GM13976 (cell line): ENCODE measurements at regions not wholly inside any gene's neighbourhood (a gene's known extent, or its start where the extent isn't known, plus 50 kb on each side); places are given as distances from the start of the nearest gene placed in this dataset.

ENCODE experiments used
- DNase-seq: peaks from one replicate; pipeline ENCODE4 v3.0.0; 2012; ENCODE audit warnings: low spot score
- in situ Hi-C: fragments of 300-500 bp; cut with MboI; formaldehyde crosslinking; loops from one replicate; pipeline ENCODE4 v1.12.0; 2022; ENCODE audit warnings: low sequenced_read_pairs, mixed read lengths, inconsistent platforms; ENCODE audit not compliant: unreplicated experiment
- TF ChIP-seq, protein P1 (sequence below): IDR thresholded peaks from 2 replicates; pipeline ENCODE4 v1.5.1; 2012; ENCODE audit warnings: borderline replicate concordance, mild to moderate bottlenecking; ENCODE audit not compliant: insufficient read depth; ENCODE audit errors: extremely low read depth, missing control alignments, control extremely low read depth

DNA sequence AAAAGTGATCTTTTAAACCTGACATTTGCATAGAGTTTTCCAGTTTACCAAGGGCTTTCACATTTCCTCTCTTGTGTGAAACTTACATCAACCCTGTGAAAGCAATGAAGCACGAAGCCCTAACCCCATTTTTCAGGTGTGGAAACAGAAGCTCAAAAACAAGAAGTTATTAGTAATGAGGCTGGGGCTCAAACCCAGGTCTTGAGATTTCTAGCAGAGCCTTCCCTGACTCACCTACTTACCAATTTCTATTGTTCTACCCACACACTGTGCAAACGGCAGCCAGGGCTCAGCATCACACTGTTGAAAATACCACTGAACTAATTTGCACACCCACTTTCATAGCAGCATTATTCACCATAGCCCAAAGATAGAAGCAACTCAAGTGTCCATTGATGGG lies 117.8 kb upstream of the IGF1R start:
- in situ Hi-C loops = no loop called here
- no peak for DNase-seq
- TF ChIP-seq, protein P1, sequence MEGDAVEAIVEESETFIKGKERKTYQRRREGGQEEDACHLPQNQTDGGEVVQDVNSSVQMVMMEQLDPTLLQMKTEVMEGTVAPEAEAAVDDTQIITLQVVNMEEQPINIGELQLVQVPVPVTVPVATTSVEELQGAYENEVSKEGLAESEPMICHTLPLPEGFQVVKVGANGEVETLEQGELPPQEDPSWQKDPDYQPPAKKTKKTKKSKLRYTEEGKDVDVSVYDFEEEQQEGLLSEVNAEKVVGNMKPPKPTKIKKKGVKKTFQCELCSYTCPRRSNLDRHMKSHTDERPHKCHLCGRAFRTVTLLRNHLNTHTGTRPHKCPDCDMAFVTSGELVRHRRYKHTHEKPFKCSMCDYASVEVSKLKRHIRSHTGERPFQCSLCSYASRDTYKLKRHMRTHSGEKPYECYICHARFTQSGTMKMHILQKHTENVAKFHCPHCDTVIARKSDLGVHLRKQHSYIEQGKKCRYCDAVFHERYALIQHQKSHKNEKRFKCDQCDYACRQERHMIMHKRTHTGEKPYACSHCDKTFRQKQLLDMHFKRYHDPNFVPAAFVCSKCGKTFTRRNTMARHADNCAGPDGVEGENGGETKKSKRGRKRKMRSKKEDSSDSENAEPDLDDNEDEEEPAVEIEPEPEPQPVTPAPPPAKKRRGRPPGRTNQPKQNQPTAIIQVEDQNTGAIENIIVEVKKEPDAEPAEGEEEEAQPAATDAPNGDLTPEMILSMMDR = no peak

DNA sequence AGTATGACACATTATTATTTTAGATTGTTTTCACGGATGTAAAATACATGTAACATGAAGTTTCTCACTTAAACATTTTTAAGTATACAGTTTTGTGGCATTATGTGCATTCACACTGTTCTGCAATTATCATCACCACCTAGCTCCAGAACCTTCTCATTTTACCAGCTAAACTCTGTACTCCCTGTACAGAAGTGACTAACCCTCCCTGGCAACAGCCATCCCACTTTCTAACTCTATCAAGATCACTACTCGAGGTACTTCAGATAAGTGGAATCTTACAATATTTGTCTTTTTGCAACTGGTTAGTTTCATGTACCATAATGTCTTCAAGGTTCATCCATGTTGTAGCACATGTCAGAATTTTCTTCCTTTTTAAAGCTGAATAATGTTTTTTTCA lies 116.3 kb upstream of the IGF1R start:
- DNase-seq = no peak
- TF ChIP-seq, protein P1 = no peak
- in situ Hi-C loops = no loop called here

DNA sequence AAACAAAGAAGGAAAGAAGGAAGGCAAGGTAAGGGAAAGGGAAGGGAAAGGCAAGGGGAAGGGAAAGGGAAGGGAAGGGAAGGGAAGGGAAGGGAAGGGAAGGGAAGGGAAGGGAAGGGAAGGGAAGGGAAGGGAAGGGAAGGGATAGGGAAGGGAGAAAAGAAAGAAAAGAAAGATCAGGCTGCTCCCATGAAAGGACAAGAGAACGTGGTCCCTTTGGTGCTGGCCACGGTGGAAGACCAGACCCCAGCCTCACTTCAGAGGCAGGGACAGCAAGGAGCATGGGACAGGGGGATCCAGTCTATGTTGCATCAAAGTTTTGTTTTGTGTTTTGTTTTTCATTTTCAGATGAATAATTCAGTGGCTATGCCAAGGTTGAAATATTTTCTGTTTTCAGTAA lies 111.4 kb upstream of the IGF1R start:
- in situ Hi-C loops = no loop called here
- no peak for DNase-seq
- TF ChIP-seq, protein P1 = no peak

DNA sequence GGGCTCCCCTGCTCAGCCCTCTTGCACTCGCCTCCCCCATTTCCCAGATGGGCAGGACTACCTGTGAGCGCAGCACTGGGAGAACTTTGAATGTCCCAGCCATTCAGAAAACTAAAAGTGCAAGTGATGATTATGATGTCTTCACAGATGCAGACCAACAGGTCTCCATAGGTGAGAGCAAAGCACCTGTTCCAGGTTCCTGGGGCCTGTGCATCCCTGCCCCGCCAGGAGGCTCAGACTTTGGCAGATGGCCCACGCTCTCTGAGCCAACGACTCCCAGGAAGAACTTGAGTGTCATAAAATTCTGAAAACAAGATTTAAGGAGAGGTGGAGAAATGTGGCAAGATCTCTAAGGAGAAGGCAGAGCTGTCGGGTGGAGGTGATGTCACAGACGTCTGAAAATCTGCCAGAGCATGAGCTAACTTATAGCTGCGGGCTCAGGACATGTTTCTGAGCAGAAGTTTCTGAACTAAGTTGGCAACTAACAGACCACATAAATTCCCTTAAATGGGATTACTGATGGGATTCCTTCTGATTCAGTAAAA lies 110.8 kb upstream of the IGF1R start:
- TF ChIP-seq, protein P1 = no peak
- no peak for DNase-seq
- in situ Hi-C loops = no loop called here

DNA sequence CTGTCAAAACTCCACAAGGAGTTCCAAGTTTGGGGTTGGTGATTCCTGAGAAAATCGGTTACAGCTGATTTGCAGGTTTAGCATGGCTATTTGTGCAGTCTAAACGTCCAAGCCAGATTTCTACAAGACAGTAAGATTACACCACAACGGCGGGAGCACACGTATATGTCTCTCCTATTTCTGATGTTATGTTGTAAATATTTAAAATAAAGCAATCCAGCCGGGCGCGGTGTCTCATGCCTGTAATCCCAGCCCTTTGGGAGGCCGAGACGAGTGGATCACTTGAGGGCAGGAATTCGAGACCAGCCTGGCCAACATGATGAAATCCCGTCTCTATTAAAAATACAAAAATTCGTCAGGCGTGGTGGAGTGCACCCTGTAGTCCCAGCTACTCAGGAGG lies 106.8 kb upstream of the IGF1R start:
- in situ Hi-C loops = no loop called here
- TF ChIP-seq, protein P1 = no peak
- no peak for DNase-seq

DNA sequence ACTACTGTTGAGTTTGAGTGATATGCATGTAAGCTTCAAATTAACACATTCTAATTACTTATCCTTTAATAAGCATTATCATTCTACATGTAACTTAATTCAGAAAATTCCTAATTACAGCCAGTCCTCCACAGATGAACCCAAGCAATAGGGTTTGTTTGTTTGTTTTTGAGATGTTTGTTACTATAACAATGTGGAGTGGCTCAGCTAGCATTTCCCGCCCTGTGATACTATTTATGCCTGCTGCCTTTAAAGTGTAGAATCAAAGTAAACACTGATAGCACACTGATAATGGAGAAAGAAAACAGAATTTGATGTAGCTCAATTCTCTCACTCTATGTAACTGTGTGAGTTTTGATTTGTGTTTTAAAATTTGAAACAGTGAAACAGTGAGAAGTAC lies 105.1 kb upstream of the IGF1R start:
- no peak for DNase-seq
- TF ChIP-seq, protein P1 = no peak
- in situ Hi-C loops = no loop called here

DNA sequence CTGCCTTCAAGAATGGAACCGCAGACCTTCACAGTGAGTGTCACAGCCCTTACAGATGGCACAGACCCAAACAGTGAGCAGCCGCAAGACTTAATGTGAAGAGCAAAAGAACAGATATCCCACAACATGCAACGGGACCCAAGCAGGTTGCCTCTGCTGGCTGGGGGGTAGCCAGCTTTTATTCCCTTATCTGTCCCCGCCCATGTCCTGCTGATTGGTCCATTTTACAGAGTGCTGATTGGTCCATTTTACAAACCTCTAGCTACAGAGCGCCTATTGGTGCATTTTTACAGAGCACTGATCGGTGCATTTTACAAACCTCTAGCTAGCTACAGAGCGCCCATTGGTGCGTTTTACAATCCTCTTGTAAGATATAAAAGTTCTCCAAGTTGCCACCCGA lies 102.0 kb upstream of the IGF1R start:
- in situ Hi-C loops = no loop called here
- TF ChIP-seq, protein P1 = no peak
- DNase-seq = no peak
